Chondrocyte (in vitro differentiated cells): ENCODE measurements at regions not wholly inside any gene's neighbourhood (a gene's known extent, or its start where the extent isn't known, plus 50 kb on each side); places are given as distances from the start of the nearest gene placed in this dataset.

Experiments used
- DNase-seq: peaks from one replicate; pipeline ENCODE4 v3.0.0; 2021; ENCODE audit warnings: mixed read lengths, low spot score
- H3K27ac Mint-ChIP-seq: one replicate; pipeline ENCODE4 v1.8.0; 2021; ENCODE audit warnings: mild to moderate bottlenecking, moderate library complexity, mixed read lengths; ENCODE audit not compliant: unreplicated experiment
- H3K27me3 Mint-ChIP-seq: 2 replicates; pipeline ENCODE4 v1.8.0; 2021; ENCODE audit warnings: low read depth, mixed read lengths
- H3K36me3 Mint-ChIP-seq: 2 replicates; pipeline ENCODE4 v1.8.0; 2021; ENCODE audit warnings: low read depth, mixed read lengths
- H3K4me1 Mint-ChIP-seq: 2 replicates; pipeline ENCODE4 v1.8.0; 2021; ENCODE audit warnings: low read depth, mild to moderate bottlenecking, mixed read lengths
- H3K4me3 Mint-ChIP-seq: one replicate; pipeline ENCODE4 v1.8.0; 2021; ENCODE audit warnings: mild to moderate bottlenecking, moderate library complexity, mixed read lengths; ENCODE audit not compliant: unreplicated experiment
- H3K9me3 Mint-ChIP-seq: 2 replicates; pipeline ENCODE4 v1.8.0; 2021; ENCODE audit warnings: low read depth, mixed read lengths
- CTCF ChIP-seq: fragments of 200-600 bp; sonication (generic); IDR thresholded peaks from 2 replicates; pipeline ENCODE4 v1.5.0; 2021; ENCODE audit warnings: antibody characterized with exemption, mild to moderate bottlenecking, moderate library complexity

GRCh38 chr13:40498461-40498860, 168.0 kb downstream of the FOXO1 start:
- Mint-ChIP-seq H3K27me3 (no peaks in the 10 kb centered on the region), H3K9me3 (no peaks in the 10 kb centered on the region), H3K4me3 (no peak overlapping the region), H3K36me3 (no peaks in the 10 kb centered on the region), H3K4me1 (peaks cover 28% of the 10 kb centered on the region), H3K27ac (no peak overlapping the region)
- DNase-seq: no peak
- no peak for TF ChIP-seq CTCF

GRCh38 chr13:40502236-40502635, 164.2 kb downstream of the FOXO1 start:
- no peak for TF ChIP-seq CTCF
- H3K9me3 Mint-ChIP-seq: peaks cover 4% of the 10 kb centered on the region
- H3K27me3 Mint-ChIP-seq: no peaks in the 10 kb centered on the region
- H3K4me3 Mint-ChIP-seq: no peak overlapping the region
- H3K36me3 Mint-ChIP-seq: no peaks in the 10 kb centered on the region
- no peak for DNase-seq
- H3K4me1 Mint-ChIP-seq: peaks cover 23% of the 10 kb centered on the region
- no peak overlapping the region for H3K27ac Mint-ChIP-seq

GRCh38 chr13:40503011-40503410, 163.4 kb downstream of the FOXO1 start:
- H3K4me1 Mint-ChIP-seq: peaks cover 28% of the 10 kb centered on the region
- peak overlapping the region; percentile 55 for H3K27ac Mint-ChIP-seq
- no peaks in the 10 kb centered on the region for H3K36me3 Mint-ChIP-seq
- peaks cover 4% of the 10 kb centered on the region for H3K9me3 Mint-ChIP-seq
- no peaks in the 10 kb centered on the region for H3K27me3 Mint-ChIP-seq
- H3K4me3 Mint-ChIP-seq: no peak overlapping the region
- TF ChIP-seq CTCF: no peak
- no peak for DNase-seq

GRCh38 chr13:40503966-40504591, 162.4 kb downstream of the FOXO1 start:
- Mint-ChIP-seq H3K27ac (peak overlapping the region; percentile 87), H3K4me1 (peaks cover 38% of the 10 kb centered on the region), H3K9me3 (peaks cover 4% of the 10 kb centered on the region), H3K4me3 (no peak overlapping the region), H3K27me3 (no peaks in the 10 kb centered on the region), H3K36me3 (no peaks in the 10 kb centered on the region)
- DNase-seq: no peak
- no peak for TF ChIP-seq CTCF

GRCh38 chr13:40504641-40505040, 161.8 kb downstream of the FOXO1 start:
- Mint-ChIP-seq H3K36me3 (no peaks in the 10 kb centered on the region), H3K4me3 (no peak overlapping the region), H3K27ac (peak overlapping the region; percentile 87), H3K27me3 (no peaks in the 10 kb centered on the region), H3K4me1 (peaks cover 38% of the 10 kb centered on the region), H3K9me3 (peaks cover 4% of the 10 kb centered on the region)
- no peak for TF ChIP-seq CTCF
- no peak for DNase-seq
